ENCODE measurements at regions not wholly inside any gene's neighbourhood (a gene's known extent, or its start where the extent isn't known, plus 50 kb on each side); places are given as distances from the start of the nearest gene placed in this dataset.

- Histone ChIP-seq H2AK5ac (ENCODE audit: low read depth, low read length) (no peak overlapping the region), H3K4ac (replicated peaks; ENCODE audit: insufficient read length, low read depth, low read length) (no peak overlapping the region), H3K23ac (ENCODE audit: insufficient read length) (no peak overlapping the region), H3K9ac (replicated peaks in 1 of 4; ENCODE audit: extremely low read depth in 1 of 4, low read depth in 3 of 4, low read length in 3 of 4) (no peak overlapping the region), H4K91ac (replicated peaks; ENCODE audit: insufficient read length, low read length) (no peak overlapping the region), H3K79me1 (ENCODE audit: low read depth, low read length) (no peaks in the 10 kb centered on the region), H3K4me1 (replicated peaks in 1 of 4; ENCODE audit: control insufficient read depth in 3 of 4, insufficient read depth in 4 of 4, low read length in 3 of 4) (peaks cover 0 to 5% (median 0%) of the 10 kb centered on the region in 4 experiments; a peak in 1 of 7 replicates), H3K27me3 (replicated peaks in 1 of 4; ENCODE audit: control insufficient read depth in 3 of 4, extremely low read depth in 1 of 4, insufficient read depth in 3 of 4, low read length in 3 of 4) (no peaks in the 10 kb centered on the region), H4K8ac (ENCODE audit: extremely low read depth, insufficient read depth, low read length) (no peak overlapping the region), H3K23me2 (ENCODE audit: low read depth, low read length) (no peaks in the 10 kb centered on the region), H2BK20ac (ENCODE audit: low read length) (no peak overlapping the region), H2AFZ (ENCODE audit: low read length) (no peak overlapping the region), H3K4me2 (ENCODE audit: insufficient read depth in 1 of 2, low read depth in 2 of 2, low read length in 2 of 2) (no peak overlapping the region), H3K79me2 (ENCODE audit: control insufficient read depth in 1 of 2, insufficient read depth in 2 of 2, low read length in 2 of 2) (no peaks in the 10 kb centered on the region), H3K9me3 (ENCODE audit: insufficient read depth in 2 of 2, low read depth in 1 of 2, low read length in 1 of 2) (no peaks in the 10 kb centered on the region), H3K18ac (ENCODE audit: extremely low read depth, low read length) (no peak overlapping the region), H3K14ac (ENCODE audit: insufficient read length) (no peak overlapping the region), H2BK15ac (ENCODE audit: low read length) (no peak overlapping the region), H4K5ac (ENCODE audit: insufficient read length, low read depth, low read length) (no peak overlapping the region), H4K20me1 (replicated peaks in 1 of 2; ENCODE audit: control insufficient read depth in 1 of 2, insufficient read depth in 2 of 2, low read length in 2 of 2) (no peaks in the 10 kb centered on the region), H2BK120ac (replicated peaks; ENCODE audit: low read depth, low read length) (no peak overlapping the region), H2BK5ac (ENCODE audit: low read depth, low read length) (no peak overlapping the region), H3K56ac (replicated peaks; ENCODE audit: insufficient read length, low read depth, low read length) (no peak overlapping the region), H2BK12ac (ENCODE audit: low read depth, low read length) (no peak overlapping the region), H3K36me3 (ENCODE audit: control insufficient read depth in 2 of 4, insufficient read depth in 4 of 4, low read length in 3 of 4) (no peaks in the 10 kb centered on the region), H3K4me3 (ENCODE audit: extremely low read depth in 1 of 4, insufficient read depth in 2 of 4, low read depth in 3 of 4, low read length in 4 of 4) (no peak overlapping the region), H3K27ac (ENCODE audit: low read depth, low read length) (no peak overlapping the region)
- DNase-seq (ENCODE audit: low read depth in 1 of 2, low spot score in 2 of 2) (no peak), FAIRE-seq (no peak)
- POLR2A ChIA-PET (ENCODE audit: partially characterized antibody), result no interaction called here
- CTCF ChIA-PET (ENCODE audit: partially characterized antibody), result no interaction called here
- WGBS, 2 experiments (ENCODE audit: extremely low coverage in 1 of 2, insufficient coverage in 1 of 2, insufficient read length in 1 of 2, insufficient replicate concordance in 2 of 2, low coverage in 1 of 2, low lambda C conversion rate in 2 of 2, missing lambda C conversion rate in 1 of 2), result 75% methylated on average over 1 of the region's 1 CpG; no CpG with 5 or more reads in 1 of the 2 experiments
- TF ChIP-seq CHD1 (IDR thresholded peaks at IDR 0.05; ENCODE audit: low read depth, low read length) (no peak), RXRA (IDR thresholded peaks at IDR 0.05; ENCODE audit: insufficient read depth, low read depth, low read length) (no peak), BRCA1 (IDR thresholded peaks at IDR 0.05; ENCODE audit: low read depth, low read length) (no peak), PHF8 (conservative IDR thresholded peaks at IDR 0.05; ENCODE audit: low read depth, low read length) (no peak), HDAC2 (IDR thresholded peaks at IDR 0.05; ENCODE audit: borderline replicate concordance in 1 of 2, low read depth in 2 of 2, low read length in 2 of 2) (no peak), RAD21 (IDR thresholded peaks at IDR 0.05 in 1 of 2, conservative IDR thresholded peaks at IDR 0.05 in 1 of 2; ENCODE audit: low read depth in 2 of 2, low read length in 2 of 2) (no peak), RNF2 (IDR thresholded peaks at IDR 0.05; ENCODE audit: borderline replicate concordance, low read depth, low read length, missing control alignments, poor library complexity, severe bottlenecking) (no peak), GTF2F1 (IDR thresholded peaks at IDR 0.05; ENCODE audit: borderline replicate concordance, low read depth, low read length) (no peak), JUN (IDR thresholded peaks at IDR 0.05; ENCODE audit: low read depth, low read length) (no peak), POLR2AphosphoS5 (IDR thresholded peaks at IDR 0.05; ENCODE audit: low read depth, low read length) (no peak)
These were observed 405.5 kb upstream of the ADGRB3 start for GRCh38 chr6:68229566-68229965.

Measured in H1 (cell line).